A673 (cell line): ENCODE measurements at regions not wholly inside any gene's neighbourhood (a gene's known extent, or its start where the extent isn't known, plus 50 kb on each side); places are given as distances from the start of the nearest gene placed in this dataset.

Experiments
- CTCF ChIP-seq: fragments of 300-800, 200-600 bp; sonication (generic); conservative IDR thresholded peaks from 2 replicates; pipeline ENCODE4 v1.5.1; 2017; ENCODE audit warnings: low read depth, mild to moderate bottlenecking, antibody characterized with exemption, low read length, moderate library complexity, mixed read lengths
- EZH2 ChIP-seq: fragments of 200-600 bp; sonication (generic); IDR thresholded peaks from 2 replicates; pipeline ENCODE4 v1.6.1; 2017; ENCODE audit warnings: borderline replicate concordance, low read depth, mild to moderate bottlenecking, mixed read lengths, antibody characterized with exemption, low read length; ENCODE audit not compliant: poor library complexity, severe bottlenecking

- TF ChIP-seq CTCF (no peak), EZH2 (no peak)
These were observed 1398.9 kb downstream of the AACS start for GRCh38 chr12:126464153-126464552.
